Stimulated activated naive CD4-positive, alpha-beta T cell (primary cell): ENCODE measurements at regions not wholly inside any gene's neighbourhood (a gene's known extent, or its start where the extent isn't known, plus 50 kb on each side); places are given as distances from the start of the nearest gene placed in this dataset.
"Not testable (repeated sequence)": the region's sequence is repeated elsewhere in the genome, so short reads cannot be mapped to it uniquely, and the experiment has no call there.

Source experiments
- DNase-seq, 6 experiments: peaks; one replicate each; lab custom pipeline; 2025; lab: John Stamatoyannopoulos, UW

DNA sequence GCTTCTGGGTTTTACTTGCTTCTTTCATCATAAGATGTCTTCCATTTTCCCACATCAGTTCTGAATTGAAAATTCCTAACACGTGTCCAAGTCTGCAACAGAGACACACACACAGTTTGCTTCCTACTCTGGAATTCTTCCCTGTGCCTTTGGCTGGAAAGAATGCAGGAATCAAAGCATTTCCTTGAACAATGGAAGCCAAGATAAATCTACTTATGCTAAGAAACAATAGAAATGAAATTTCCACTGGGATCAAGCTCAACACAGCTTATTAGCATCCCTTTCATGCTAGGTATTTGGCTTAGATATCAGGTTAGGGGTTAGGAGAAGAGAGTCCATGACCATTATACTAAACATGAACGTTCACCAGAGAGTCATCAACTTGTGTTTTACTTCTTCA, 101.1 kb upstream of the SCAF8 start:
- DNase-seq, result no peak

DNA sequence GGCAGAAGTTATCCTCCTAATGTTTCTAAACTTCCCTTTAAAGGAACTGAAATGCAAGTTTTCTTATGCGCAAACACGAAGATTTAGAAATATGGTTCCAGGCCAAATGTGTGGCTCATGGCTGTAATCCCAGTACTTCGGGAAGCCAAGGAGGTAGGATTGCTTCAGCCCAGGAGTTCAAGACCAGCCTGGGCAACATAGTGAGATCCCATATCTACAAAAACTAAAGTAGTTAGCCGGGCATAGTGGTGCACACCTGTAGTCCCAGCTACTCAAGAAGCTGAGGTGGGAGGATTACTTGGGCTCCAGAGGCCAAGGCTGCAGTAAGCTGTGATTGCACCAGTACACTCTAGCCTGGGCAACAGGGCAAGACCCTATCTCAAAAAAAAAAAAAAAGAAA, 95.8 kb upstream of the SCAF8 start:
- no peak for DNase-seq

DNA sequence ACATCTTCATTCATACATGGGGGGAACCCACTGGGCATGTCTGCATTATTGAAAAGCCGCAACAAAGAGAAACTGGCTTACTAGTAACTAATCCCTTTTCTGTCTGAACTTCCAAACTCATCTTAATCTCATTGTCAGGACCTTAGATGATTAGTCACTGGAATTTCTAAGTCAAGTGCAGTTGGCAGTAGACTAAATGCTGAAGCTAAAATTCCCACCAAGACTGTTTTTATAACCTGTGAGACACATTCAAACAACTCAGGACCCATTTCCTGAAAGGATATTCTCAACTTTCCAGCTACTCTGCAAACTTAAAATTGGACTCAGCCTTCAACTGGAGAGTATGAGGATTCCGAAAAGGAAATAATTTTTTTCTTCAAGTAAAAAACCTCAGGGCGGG, 94.8 kb upstream of the SCAF8 start:
- DNase-seq, result no peak

DNA sequence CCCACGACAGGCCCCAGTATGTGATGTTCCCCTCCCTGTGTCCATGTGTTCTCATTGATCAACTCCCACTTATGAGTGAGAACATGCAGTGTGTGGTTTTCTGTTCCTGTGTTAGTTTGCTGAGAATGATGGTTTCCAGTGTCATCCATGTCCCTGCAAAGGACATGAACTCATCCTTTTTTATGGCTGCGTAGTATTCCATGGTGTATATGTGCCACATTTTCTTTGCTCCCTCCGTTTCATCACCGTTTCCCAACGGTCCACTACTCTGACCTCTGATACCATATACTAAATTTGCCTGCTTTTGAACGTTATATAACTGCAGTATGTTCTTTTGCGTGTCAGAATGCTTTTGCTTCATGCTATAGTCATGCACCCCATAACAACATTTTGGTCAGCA, 94.0 kb upstream of the SCAF8 start:
- not testable (repeated sequence) for DNase-seq

DNA sequence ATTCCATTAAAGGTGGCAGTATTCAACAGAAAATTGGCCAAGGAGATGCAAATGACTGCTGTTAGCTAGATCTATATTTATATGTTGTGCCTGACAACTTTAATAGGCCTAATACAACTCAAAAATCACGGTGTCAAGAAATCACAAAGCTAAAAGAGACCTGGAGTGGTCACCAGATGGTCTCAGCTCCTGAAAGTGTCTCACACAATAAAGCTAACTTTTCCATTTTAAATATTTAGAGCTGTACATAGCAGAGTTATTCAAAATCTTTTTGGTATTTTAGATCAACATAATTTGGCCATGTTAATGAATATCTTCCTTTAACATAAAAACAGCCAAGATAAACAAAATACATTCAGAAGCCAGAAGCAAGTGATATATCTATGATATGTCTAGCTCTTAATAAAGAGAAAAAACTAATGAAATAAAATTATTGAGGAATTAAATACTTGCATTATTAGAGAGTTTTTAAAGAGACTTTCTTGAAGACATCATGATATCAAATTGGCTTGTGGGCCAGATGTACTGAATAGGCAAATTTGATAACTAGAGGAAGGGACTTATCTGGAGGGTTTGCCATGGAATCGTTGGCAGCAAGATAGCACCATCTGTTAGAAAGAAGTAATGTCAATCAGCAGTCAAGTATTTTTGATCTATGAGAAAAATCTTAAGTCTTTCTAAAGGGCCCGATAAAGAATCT, 84.9 kb upstream of the SCAF8 start:
- no peak for DNase-seq

DNA sequence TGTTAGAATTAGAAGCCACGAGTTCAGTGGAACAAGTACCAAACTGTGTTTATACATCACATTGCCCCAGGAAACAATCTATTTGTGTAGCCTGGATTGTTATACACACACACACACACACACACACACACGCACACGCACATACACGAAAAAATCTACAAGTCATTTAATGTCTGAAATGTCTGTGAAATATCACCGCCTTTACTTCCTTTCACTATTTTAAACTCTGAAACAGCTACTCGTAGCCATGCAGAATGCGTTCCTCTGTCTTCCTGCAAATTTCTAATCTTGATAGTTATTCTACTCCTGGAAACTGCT, 84.4 kb upstream of the SCAF8 start:
- no peak for DNase-seq

DNA sequence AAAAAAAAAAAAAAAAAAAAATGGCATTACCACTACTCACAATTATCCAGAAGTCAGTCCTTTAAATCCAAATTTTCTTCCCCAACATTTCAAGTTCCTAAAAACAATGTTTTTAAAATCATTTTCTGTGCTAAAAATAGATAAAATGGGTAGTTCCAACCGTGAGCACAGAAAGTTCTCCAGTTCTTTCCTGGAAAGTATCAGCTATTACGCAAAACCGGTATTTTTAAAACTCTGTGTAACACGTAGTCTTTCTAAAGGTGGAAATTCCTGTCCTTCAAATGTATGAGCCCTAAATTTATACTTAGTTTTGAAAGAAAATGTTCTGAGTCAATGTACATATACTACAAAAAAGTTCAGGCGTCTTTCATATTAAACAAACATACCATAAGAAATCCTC, 83.5 kb upstream of the SCAF8 start:
- no peak for DNase-seq

DNA sequence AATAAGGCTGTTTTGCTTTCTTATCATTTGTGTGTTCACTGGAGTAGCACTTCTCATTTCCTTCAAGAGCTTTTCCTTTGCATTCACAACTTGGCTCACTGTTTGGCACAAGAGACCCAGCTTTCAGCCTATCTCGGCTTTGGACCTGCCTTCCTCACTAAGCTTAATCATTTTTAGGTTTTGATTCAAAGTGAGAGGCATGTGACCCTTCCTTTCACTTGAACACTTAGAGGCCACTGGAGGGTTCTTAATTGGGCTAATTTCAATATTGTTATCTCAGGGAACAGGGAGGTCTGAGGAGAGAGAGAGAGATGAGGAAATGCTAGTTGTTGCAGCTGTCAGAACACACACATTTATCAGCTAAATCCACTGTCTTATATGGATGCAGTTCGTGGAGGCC, 82.9 kb upstream of the SCAF8 start:
- no peak for DNase-seq

DNA sequence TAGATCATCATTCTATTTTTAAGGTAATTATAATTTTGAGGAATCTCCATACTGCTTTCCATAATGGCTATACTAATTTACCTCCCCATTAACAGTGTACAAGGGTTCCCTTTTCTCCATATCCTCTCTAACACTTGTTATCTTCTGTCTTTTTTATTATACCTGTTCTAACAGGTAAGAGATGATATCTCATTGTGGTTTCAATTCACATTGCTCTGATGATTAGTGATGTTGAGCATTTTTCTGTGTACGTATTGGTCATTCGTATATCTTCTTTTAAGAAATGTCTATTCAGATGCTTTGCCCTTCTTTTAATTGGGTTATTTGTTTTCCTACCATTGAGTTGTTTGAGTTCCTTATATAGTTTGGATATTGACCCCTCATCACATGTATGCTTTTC, 81.6 kb upstream of the SCAF8 start:
- DNase-seq, result no peak

DNA sequence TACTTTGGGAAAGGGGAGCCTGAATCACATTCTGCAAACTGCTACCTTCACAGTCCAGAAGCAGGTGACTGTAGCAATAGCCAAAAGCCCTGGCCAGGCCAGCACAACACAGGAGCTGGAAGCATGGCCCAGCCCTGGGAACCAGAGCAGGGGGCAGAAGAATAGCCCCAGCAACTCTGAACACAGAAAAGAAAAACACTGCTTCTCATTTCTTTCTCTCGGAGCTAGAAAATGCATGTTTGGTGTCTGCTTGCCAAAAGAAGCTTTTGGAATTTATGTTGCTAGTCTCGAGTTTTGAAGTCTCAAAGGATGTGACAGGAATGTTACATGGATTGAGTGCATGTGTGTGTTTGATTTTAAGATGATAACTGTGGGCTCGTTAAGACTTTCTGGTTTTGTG, 79.8 kb upstream of the SCAF8 start:
- DNase-seq, result no peak

DNA sequence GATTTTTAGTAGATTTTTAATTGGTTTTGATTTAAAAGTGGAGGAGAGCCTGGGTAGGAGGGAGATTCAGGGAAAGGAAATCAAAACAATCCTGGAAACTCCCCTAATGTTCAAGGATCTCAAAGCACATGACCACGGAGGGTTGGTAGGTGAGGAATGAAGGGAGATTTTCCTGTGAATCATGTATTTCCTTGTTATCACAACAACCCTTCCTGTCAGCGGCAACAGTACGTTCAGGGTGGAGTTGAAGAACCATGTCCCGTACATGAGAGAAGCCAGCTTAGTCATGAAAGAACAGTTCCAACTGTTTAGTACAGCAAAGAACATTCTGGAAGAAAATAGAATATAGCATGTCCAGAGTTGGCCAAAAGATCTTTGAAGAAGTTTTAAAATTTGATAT, 79.4 kb upstream of the SCAF8 start:
- DNase-seq, result no peak

DNA sequence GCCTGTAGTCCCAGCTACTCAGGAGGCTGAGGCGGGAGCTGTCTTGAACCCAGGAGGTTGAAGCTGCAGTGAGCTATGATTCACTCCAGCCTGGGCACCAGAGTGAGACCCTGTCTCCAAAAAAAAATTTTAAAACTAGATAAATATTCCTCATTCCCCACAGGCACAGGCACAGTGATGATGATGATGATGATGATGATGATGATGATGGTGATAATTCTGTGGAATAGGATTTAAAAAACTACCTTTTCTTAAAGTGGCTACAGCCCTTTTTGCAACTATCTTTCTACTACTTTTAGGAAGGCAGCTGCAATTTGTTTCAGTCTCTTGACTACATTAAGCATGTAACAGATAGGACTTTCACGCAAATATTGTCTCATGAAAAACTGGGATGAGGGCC, 76.6 kb upstream of the SCAF8 start:
- no peak for DNase-seq

DNA sequence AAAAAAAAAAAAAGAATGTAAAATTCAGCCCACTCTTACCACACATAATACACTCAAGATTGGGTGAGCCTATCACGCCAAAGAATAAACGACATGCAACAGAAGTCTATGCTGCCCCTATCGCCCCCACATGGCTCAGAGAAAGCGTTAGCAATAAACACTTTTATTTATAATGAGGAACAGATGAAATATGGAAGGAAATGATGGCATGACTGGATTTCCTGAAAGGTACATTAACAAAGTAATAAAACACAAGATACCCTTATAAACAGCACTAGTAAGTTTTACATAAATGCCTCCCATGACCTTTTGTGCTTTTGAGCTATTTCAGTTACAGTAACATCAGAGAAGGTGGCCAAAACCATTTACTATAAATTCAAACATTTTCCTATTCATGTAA, 71.4 kb upstream of the SCAF8 start:
- no peak for DNase-seq

DNA sequence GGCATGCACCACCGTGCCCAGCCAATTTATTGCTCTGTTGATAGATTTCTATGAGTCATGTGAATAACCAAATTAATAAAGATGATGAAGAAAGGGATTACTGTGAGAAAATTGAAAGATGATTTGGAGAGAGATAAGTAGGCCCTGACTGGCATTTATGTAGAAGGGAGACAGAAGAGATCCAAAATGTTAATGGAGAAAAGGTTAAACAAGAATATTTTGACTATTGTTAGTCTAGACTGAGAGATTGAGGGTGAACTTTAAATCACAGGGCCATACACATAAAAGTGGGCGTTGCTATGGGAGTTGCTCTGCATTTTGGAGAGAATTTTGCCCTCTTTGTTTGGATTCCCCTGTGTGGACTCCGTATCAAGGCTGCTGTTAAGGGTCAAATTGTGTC, 68.9 kb upstream of the SCAF8 start:
- DNase-seq, result no peak

DNA sequence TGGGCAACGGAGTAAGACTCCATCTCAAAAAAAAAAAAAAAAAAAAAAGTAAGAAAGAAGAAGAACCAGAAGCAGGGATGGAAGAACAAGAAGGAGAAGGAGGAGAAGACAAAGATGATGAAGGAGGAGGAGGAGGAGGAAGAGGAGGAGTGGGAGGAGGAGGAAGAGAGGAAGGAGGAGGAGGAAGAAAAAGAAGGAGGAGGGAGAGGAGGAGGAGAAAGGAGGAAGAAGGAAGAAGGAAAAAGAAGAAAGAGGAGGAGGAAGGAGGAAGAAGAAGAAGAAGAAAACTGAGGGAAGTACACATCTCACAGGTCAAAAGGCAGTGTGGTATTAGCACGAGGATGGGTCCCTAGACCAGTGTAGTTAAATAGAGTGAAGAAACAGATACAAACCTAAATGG, 65.1 kb upstream of the SCAF8 start:
- DNase-seq, result no peak

DNA sequence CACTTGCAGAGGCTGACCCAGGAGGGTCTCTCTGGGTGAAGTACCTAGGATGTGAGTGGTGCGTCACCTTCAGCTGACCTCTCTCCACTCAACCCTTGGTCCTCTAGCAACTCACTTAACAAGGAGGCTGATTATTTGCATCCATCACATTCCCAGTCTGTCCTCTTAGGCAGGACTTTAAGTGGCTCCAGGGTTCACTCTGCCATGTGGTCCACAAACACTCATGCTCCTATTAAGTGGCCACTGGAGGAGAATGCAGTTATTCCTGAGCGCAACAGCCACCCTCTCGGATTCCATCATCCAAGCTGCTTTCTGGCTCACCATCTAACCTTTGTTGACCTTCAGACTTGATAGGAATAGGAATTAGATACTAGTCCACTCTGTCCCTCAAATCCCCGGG, 61.1 kb upstream of the SCAF8 start:
- no peak for DNase-seq

DNA sequence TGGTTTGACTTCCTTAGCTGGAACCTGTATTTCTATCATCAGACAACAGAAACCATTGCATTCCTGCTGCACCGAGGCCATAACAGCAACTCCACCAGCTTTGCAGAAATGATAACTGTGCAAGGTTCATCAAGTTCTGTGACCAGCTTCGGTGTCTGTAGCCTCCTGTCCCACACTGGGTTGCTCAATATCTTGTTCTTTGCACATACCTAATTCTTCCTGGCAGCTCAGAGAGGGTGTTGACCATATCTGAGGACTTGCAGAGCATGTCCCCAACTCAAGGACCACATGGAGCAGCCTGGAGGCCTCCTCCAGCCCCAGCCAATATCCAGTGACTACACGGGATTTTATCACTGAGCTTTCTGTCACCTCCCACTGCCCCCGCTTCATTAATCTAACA, 59.3 kb upstream of the SCAF8 start:
- DNase-seq, result no peak

DNA sequence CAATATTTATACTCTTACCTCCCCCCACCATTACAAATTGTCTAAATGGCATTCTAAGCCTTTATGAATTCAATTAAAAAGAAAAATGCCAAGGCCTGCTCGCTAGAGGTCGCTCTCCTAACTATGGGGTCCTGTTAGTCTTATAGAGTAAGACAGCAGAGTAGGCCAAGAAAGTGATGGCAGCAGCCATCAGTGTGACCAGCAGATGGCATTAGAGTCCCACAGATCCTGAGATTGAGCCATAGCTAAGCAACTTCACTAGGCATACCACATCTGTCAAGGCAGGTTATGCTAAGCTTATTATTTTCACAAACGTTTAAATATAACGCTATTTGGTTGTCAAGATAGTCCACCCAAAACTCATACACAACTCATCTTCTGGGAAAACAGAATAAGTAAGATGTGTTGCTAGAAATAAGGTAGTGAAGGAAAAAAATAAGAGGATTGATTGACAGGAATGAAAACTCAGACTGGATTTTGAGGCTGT, 57.6 kb upstream of the SCAF8 start:
- peak; percentile 60 to 88 (median 80) for DNase-seq

DNA sequence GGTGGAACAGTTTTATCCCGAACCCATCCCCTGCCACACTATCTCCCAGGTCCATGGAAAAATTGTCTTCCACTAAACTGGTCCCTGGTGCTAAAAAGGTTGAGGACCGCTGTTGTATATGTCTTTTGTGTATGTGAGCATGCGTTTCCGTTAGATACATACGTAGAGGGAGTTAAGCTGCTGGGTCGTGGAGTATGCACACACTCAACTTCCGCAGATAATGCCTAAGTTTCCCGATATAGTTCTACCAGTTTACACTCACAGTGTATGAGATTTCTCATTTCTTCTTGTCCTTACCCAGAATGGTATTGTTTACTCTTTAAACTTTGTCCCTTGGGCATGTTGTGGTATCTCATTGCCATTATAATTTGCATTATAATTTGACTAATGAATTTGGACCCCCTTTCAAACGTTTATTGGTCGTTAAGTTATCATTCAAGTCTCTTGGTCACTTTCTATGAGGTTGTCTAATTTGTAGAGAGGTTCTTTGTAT, 50.5 kb upstream of the SCAF8 start:
- DNase-seq, result no peak
